HepG2 (cell line): ENCODE measurements at regions not wholly inside any gene's neighbourhood (a gene's known extent, or its start where the extent isn't known, plus 50 kb on each side); places are given as distances from the start of the nearest gene placed in this dataset.

ENCODE experiments used
- NFKBIZ ChIP-seq: IDR thresholded peaks from 2 replicates; pipeline ENCODE4 v1.6.1; 2018; ENCODE audit warnings: missing genetic modification reagents, missing compliant biosample characterization
- SUZ12 ChIP-seq: fragments of 150-350 bp; IDR thresholded peaks from 2 replicates; pipeline ENCODE4 v1.6.1; 2014; ENCODE audit warnings: low read depth, low read length

- TF ChIP-seq SUZ12 (no peak), NFKBIZ (CRISPR knock-in tag) (no peak)
Measured at GRCh38 chr13:26984337-26984736, 187.3 kb downstream of the USP12 start.
